GM21423 (cell line): ENCODE measurements at regions not wholly inside any gene's neighbourhood (a gene's known extent, or its start where the extent isn't known, plus 50 kb on each side); places are given as distances from the start of the nearest gene placed in this dataset.

ENCODE experiments used
- ATAC-seq: cut with Tn5 transposase; IDR thresholded peaks from one replicate; pipeline ENCODE4 v1.9.1; 2021; ENCODE audit warnings: mild to moderate bottlenecking, moderate library complexity; ENCODE audit not compliant: unreplicated experiment

- no peak for ATAC-seq
Measured at GRCh38 chr2:65804777-65805176, 372.4 kb upstream of the SPRED2 start.

GRCh38 chr2:65802298-65802942 lies 370.0 kb upstream of the SPRED2 start:
- ATAC-seq = no peak

GRCh38 chr2:65800998-65801397 lies 368.6 kb upstream of the SPRED2 start:
- no peak for ATAC-seq

GRCh38 chr2:65799141-65799854 lies 366.9 kb upstream of the SPRED2 start:
- no peak for ATAC-seq

- ATAC-seq = no peak
Measured at GRCh38 chr2:65798641-65799040, 366.2 kb upstream of the SPRED2 start.

- no peak for ATAC-seq
Measured at GRCh38 chr2:65794994-65795393, 362.6 kb upstream of the SPRED2 start.

- ATAC-seq = no peak
Measured at GRCh38 chr2:65791404-65791975, 359.1 kb upstream of the SPRED2 start.

- ATAC-seq = no peak
Measured at GRCh38 chr2:65790676-65790935, 358.2 kb upstream of the SPRED2 start.

- ATAC-seq = no peak
Measured at GRCh38 chr2:65789923-65790675, 357.7 kb upstream of the SPRED2 start.

- ATAC-seq = no peak
Measured at GRCh38 chr2:65788556-65788955, 356.2 kb upstream of the SPRED2 start.

- no peak for ATAC-seq
Measured at GRCh38 chr2:65786765-65787164, 354.4 kb upstream of the SPRED2 start.

GRCh38 chr2:65786007-65786717 lies 353.8 kb upstream of the SPRED2 start:
- ATAC-seq = no peak

GRCh38 chr2:65782996-65783650 lies 350.7 kb upstream of the SPRED2 start:
- no peak for ATAC-seq

- ATAC-seq = no peak
Measured at GRCh38 chr2:65782186-65782585, 349.8 kb upstream of the SPRED2 start.

GRCh38 chr2:65781756-65782155 lies 349.4 kb upstream of the SPRED2 start:
- ATAC-seq = no peak

GRCh38 chr2:65779021-65779420 lies 346.6 kb upstream of the SPRED2 start:
- no peak for ATAC-seq

- no peak for ATAC-seq
Measured at GRCh38 chr2:65778137-65778536, 345.7 kb upstream of the SPRED2 start.

- ATAC-seq = no peak
Measured at GRCh38 chr2:65775839-65776238, 343.4 kb upstream of the SPRED2 start.

- no peak for ATAC-seq
Measured at GRCh38 chr2:65767946-65768345, 335.5 kb upstream of the SPRED2 start.

- ATAC-seq = no peak
Measured at GRCh38 chr2:65766768-65767267, 334.4 kb upstream of the SPRED2 start.

GRCh38 chr2:65765376-65765775 lies 333.0 kb upstream of the SPRED2 start:
- ATAC-seq = no peak
